GM12873 (cell line): ENCODE measurements at regions not wholly inside any gene's neighbourhood (a gene's known extent, or its start where the extent isn't known, plus 50 kb on each side); places are given as distances from the start of the nearest gene placed in this dataset.

Experiments
- CTCF ChIP-seq: IDR thresholded peaks from 2 replicates; pipeline ENCODE4 v1.5.1; 2012; ENCODE audit warnings: low read depth, mild to moderate bottlenecking, moderate library complexity, low read length, control low read depth; ENCODE audit not compliant: insufficient read depth; ENCODE audit errors: missing control alignments

- no peak for TF ChIP-seq CTCF
Measured at GRCh38 chr10:78286668-78287067, 253.0 kb downstream of the RPS24 start.

- TF ChIP-seq CTCF = no peak
Measured at GRCh38 chr10:78287618-78288017, 254.0 kb downstream of the RPS24 start.

- TF ChIP-seq CTCF = no peak
Measured at GRCh38 chr10:78288663-78289062, 255.0 kb downstream of the RPS24 start.

GRCh38 chr10:78290131-78290750 is 256.6 kb downstream of the RPS24 start:
- TF ChIP-seq CTCF = no peak

- TF ChIP-seq CTCF = no peak
Measured at GRCh38 chr10:78291722-78292121, 258.1 kb downstream of the RPS24 start.

- no peak for TF ChIP-seq CTCF
Measured at GRCh38 chr10:78292250-78292981, 258.8 kb downstream of the RPS24 start.

- no peak for TF ChIP-seq CTCF
Measured at GRCh38 chr10:78292982-78293865, 259.6 kb downstream of the RPS24 start.
